Amniotic epithelial cell (primary cell): ENCODE measurements at regions not wholly inside any gene's neighbourhood (a gene's known extent, or its start where the extent isn't known, plus 50 kb on each side); places are given as distances from the start of the nearest gene placed in this dataset.

Source experiments
- DNase-seq: peaks from one replicate; pipeline ENCODE4 v3.0.0-alpha.2; 2010; ENCODE audit warnings: low read depth

DNA sequence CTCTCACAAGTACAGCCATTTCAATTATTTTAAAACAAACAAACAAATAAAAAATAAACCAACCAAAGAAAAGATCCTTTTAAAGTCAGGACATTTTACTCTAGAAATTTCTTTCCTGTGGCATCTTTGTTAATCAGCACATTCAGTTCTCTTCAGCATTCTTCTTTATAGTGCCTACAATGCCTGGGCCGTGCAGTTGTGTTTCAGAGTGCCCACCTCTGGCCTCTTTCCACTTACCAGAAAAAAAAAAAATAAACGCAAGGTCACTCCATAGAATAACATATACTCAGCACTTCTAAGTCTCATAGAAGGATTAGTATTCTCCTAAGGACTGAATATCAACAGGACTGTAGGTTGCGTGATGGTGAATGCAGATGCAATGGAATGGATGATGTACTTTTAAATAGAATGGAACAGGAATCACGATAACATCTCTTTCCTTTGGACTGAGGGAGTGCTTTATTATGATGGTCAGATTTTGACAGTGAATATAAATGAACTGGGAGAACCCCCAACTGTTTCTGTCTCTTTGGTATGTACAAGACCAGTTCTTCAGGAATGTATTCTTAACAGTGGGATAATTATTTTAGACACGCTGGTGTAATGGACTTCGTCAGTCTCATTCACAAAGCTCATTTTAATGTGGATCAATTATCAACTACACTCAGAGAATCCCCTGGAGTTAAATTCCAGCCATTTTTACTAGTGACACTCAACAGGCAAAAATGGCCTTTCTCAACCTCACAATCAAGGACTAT is 125.0 kb upstream of the NBEA start:
- DNase-seq = no peak

DNA sequence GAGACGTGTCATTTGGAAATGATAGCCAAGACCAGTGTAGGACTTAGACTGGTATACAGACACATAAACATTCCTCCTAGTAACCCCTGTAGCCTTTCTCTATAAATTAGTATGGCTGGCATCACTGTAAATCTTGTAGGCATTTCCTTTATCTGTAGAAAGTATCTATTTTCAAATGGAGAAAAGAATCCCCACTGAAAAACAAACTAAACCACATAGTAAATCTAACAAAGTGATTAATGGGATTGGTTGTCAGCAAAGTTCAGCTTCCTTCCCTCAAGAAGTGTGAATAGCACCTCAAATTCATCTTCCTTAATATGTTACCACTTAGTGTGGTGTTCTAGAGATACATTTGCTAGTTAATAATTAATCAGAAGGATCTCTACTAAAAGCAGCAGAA is 119.4 kb upstream of the NBEA start:
- no peak for DNase-seq

DNA sequence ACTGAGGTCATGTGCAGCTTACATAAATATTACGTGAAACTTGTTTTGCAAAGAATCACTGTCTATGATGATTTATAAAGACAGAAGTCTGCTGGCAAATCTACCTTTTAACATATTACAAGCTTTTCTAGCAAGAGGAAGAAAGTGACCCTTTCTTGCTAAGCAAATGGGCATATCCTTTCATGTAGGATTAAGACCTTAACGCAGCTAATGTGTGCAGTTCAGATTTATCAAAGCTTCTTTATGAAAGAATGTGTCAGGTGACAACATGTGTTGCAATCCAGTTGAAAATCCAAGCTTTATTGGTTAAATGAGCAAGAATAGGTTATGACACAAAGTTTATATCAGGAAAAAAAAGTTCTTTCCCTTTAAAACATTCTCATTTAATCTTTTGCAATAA is 115.6 kb upstream of the NBEA start:
- DNase-seq = no peak

DNA sequence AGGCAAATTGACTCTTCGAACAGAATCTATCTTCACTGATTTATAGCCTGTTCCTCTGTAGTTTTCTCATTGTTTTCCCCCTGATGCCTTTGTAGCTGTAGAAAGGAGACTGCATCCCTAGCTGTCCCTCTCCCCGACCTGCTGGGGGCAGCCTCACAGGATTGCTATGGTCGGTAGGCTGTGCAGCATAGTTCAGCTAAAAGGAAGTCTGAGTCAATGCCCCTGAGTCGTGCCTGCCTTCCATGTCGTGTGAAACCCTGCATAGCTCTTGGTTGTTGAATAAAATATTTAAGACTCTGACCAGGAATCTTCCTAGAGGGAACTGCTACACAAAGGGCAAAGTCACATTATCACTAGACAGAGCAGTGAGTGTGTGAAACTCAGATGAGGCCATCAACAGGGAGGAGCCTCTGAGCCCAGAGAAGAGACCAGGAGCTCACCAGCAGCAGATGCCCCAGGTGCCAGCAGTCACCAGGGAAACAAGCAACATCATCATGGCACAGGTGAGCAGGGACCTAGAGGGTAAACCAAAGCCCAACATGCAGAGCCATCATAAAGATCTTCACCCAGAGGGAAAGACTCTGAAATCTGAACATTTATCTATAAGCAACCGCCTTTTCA is 108.4 kb upstream of the NBEA start:
- DNase-seq = no peak

DNA sequence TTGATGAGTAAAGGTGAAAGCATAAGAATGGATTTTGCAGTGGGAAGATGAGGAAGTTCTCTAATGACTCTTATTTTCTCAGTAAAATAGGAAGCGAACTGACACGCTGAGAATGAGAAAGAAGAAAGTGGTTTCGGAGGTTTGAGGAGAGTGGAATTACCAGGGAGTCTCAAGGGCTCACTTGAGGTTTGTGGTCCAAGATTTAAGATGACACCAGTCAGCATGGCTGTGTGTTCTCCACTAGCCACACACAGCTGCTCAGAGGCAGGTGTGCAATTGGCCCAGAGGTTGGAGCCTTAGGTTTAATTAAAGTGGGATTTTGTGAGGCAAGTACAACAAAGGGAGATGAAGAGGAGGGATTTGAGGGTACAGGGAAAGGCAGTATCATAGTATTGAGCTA is 99.6 kb upstream of the NBEA start:
- DNase-seq = no peak

- DNase-seq = no peak
These were observed 94.3 kb upstream of the NBEA start for GRCh38 chr13:34847766-34848165.

GRCh38 chr13:34849406-34849805 is 92.7 kb upstream of the NBEA start:
- no peak for DNase-seq

DNA sequence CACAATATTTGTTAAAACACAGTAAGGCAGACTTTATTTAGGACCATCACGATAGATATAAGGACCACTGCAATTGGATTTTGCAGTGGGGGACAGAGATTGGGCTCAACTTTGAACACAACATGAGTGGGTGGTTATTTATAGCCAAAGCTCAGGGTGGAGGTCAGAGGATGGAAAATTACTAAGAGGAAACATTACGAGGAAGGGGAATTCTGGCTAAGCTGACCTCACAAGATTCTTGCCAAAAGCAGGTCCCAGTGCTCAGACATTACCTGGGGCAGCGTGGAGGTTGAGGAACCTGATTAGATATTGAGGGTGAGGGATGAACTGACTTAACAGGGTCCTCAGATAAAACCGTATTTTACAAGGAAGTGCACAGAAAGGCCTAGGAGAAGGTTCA is 88.9 kb upstream of the NBEA start:
- DNase-seq = no peak

DNA sequence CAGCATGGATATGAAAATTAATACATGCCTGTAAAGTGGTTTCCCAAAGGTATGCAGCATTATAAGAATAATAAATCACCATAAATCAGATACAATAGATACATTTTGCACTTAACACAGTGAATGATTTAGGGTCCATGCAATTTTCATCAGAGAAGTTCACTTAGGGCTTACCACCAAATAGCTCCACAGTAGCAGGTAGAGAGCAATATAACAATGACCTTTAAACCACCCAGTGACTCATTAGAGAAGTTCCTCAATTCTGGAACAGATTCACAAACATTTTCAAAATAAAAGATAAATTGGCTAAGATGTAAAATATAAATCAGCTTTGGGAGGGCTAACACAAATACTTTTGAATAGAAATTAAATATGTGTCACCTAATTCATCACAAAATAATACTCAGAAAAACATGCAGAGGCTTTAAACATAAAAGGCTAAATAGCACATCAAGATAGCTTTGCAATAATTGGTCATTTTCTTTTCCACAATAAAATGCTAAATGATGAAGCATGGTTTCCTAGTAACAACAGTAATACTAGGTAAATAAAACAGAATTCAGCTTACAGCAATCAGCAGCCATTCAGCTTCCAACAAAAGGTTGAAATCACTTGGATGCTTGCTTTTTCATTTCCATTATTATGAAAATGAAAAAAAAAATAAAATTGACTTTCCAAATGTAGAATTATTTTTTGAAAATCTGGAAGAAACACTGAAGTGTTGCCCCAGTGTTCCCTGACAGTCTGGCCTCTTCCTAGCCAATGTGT is 84.3 kb upstream of the NBEA start:
- no peak for DNase-seq

DNA sequence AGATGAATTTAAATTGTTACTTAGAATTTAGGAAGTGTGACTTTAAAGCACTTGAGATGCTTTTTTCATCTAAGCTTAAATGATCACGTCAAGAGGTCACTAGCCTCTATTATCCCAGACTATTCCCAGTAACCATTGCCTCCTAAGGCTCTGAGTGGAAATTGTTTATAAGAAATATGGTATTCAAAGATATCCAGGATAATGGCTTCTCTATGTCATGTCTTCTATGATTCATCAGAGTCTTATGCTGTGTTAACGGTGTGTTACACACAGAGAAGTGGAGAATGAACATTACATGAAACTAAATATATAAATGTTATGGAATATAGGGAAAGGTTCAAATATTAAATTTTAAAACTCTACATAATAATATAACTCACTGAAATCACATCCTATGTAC is 79.8 kb upstream of the NBEA start:
- DNase-seq = peak; percentile 9

DNA sequence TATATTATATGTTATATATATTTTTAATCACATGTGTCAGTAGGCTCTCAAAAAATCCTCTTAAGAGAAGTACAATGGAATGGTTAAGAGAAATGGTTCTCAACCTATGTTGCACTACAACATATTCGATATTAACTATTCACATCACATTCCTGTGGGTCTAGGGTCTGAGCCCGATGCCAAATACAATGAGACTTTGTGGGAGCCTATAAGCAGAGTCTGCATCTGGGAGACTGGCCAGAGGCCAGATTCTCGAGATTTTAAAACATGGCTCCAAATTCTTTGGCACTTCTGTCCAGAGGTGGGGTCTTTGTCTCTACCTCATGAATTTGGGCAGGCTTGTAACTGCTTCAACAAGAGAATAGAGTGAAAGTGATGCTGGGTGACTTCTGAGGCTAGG is 79.4 kb upstream of the NBEA start:
- no peak for DNase-seq

GRCh38 chr13:34863360-34864135 is 78.5 kb upstream of the NBEA start:
- peak; percentile 85 for DNase-seq

DNA sequence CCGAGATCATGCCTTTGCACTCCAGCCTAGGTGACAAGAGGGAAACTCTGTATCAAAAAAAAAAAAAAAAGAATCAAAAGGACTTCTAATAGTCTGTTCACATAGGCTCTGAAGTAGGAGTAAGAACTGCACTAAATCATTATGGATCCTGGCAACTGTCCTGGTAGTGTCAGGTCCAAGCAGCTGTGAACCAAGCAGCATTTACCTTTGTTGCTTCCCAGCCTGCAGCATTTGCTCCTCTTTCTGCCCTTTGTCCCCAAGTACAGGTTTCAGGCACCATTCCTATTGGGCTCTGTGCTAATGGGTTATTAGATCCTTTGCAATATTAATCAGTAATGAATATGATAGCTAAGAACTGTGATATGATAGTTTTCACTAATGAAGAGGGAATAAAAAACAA is 77.4 kb upstream of the NBEA start:
- DNase-seq = no peak

DNA sequence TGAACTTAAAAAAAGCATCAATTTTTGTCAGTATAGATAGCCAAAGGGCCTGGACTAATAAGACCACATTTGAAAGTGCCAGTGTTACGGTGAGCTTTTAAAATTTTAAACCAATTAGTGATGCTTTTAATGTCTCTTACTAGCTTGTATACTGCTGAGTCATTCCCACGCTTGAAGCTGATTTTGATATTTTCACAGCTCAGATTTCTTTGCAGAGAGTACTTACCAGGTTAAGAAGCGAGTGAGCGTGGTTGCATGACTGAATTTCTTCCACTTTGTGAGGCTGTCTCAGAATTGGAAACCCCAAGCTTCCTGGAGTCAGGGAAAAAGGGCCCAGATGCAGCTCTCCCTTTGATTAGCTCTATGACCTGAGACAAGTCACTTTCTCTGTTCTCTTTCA is 74.5 kb upstream of the NBEA start:
- peak; percentile 34 for DNase-seq

DNA sequence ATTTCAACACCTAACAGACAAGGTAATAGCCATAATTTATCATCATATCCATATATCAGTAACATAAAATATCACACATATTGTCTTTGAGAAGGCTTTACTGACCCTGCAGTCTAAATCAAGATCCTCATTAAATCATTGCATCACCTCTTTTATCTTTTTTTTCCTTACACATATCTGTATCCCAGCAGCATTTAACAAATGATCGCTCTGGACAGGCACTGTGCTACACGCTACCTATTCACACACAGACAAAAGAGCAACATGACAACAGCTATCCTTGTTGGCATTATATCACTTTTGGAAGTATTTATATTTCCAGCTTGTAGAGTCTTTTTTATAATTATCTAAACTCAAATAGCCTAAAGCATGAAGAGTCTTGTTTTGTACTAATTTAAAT is 73.3 kb upstream of the NBEA start:
- DNase-seq = no peak

GRCh38 chr13:34869696-34870095 is 72.4 kb upstream of the NBEA start:
- no peak for DNase-seq

- no peak for DNase-seq
These were observed 63.7 kb upstream of the NBEA start for GRCh38 chr13:34878329-34878728.

DNA sequence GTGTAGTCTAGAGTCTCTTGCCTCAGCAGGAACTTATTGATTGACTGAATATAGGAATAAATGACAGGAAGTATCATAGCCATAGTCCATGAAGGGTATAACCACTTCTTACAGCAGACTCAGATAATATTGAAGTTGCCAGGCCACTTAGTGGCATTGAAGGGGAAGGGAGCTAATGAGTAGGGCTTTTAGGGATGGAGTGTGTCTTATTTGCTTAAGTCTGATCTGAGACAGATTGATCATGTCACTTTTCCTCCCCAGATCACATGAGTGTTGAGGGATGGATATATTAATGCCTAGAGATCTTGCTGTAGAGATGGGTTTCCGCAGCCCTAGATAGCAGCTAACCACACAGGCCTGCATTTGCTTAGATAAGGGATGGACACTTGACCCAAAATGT is 62.2 kb upstream of the NBEA start:
- DNase-seq = no peak

GRCh38 chr13:34881494-34881893 is 60.6 kb upstream of the NBEA start:
- DNase-seq = no peak

DNA sequence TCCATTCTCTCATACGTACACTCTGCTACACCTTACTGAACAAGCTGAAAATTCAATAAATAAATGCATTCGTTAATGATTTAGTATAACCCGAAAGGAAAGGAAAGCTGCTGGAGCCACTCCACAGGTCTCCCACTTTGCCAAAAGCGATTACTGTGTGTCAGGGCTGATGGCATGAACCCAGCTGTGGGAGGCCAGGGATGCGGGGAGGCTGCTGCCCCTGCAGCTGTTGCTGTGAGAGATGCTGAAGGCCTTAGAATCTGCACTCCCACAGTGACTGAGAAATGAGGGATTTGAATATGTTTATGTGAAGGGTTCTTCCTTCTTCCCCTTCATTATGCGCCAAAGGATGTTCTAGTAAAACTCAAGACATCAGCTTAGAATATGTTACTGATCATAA is 58.7 kb upstream of the NBEA start:
- DNase-seq = no peak

DNA sequence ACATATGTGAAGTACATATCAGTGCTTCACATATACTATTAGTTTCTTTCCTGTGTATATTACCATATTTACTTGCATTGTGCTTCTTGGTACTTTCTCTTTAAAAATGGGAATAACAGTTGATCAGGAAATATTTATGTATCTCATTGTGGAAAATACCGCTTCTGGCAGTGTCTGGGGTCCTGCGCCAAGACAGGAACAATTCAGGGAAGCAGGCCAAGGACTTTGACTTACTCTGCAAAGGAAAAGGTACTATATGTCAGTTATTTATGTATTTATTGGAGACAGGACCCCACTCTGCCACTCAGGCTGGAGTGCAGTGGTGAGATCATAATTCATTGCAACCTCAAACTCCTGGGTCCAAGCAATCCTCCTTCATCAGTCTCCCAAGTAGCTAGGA is 57.7 kb upstream of the NBEA start:
- DNase-seq = no peak

DNA sequence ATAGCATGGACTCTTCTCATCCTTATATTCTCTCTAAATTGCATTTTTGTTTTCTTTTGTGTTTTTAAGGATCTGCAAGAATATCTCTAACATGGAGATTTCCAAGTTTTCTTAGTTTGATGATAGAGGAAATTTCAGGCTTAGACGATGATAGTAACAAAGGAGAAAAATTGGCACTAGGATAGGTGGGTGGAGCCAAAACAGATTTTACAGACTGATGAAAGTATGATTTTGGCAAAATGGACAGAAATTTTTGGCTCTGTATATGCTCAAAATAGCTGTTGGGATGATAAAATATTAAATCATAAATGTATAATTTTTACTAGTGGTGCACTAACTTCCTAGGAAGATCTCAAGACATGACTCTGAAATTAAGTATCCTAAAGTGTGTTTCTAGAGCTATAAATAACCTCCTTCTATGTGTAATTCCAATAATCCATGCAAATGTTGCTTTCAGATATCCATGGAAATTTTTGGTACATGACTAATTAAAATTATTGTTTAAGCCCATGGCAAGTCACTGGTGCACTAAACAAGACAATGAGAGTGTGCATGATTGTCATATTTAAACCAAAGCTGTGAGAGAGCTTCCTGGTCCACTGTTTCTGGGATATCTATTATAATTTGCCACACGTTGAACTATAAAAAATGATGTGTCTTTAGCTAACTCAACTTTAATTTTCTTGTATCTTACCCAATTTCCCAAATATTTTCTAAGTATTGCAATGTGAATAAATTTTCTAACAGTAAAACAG is 55.8 kb upstream of the NBEA start:
- DNase-seq = no peak
